Esophagus muscularis mucosa (tissue), 4 donors: ENCODE measurements at regions not wholly inside any gene's neighbourhood (a gene's known extent, or its start where the extent isn't known, plus 50 kb on each side); places are given as distances from the start of the nearest gene placed in this dataset.

Experiments used
- DNase-seq: peaks from one replicate; pipeline ENCODE4 v3.0.0-alpha.2; 2017; ENCODE audit errors: extremely low spot score
- H3K27ac ChIP-seq, 4 donors: fragments of 200-600 bp; sonication (generic); replicated peaks in 1 of 4; 1 replicate in 3 of 4; 2 replicates in 1 of 4; pipeline ENCODE4 v1.5.1; 2016 to 2019; ENCODE audit warnings: mild to moderate bottlenecking in 1 of 4
- H3K27me3 ChIP-seq, 4 donors: fragments of 200-600 bp; sonication (generic); one replicate each; pipeline versions ENCODE4 v1.5.1 to v1.6.0; 2016 to 2019
- H3K36me3 ChIP-seq, 4 donors: fragments of 200-600 bp; sonication (generic); one replicate each; pipeline ENCODE4 v1.5.1; 2016 to 2019
- H3K4me1 ChIP-seq, 4 donors: fragments of 200-600 bp; sonication (generic); one replicate each; pipeline ENCODE4 v1.5.1; 2016 to 2019
- H3K4me3 ChIP-seq, 4 donors: fragments of 200-600 bp; sonication (generic); 1 replicate in 2 of 4; 2 replicates in 2 of 4; pipeline ENCODE4 v1.5.1; 2016 to 2019; ENCODE audit warnings: mild to moderate bottlenecking in 4 of 4, moderate library complexity in 1 of 4
- H3K9me3 ChIP-seq, 4 donors: fragments of 200-600 bp; sonication (generic); 1 replicate in 3 of 4; 2 replicates in 1 of 4; pipeline ENCODE4 v1.5.1; 2016 to 2019
- CTCF ChIP-seq, 3 experiments: fragments of 200-600 bp in 2 of 3; fragments of 450-650 bp in 1 of 3; sonication (generic) in 2 of 3; IDR thresholded peaks; one replicate each; pipeline ENCODE4 v1.5.1; 2017 to 2019; ENCODE audit warnings: antibody characterized with exemption in 3 of 3, mild to moderate bottlenecking in 2 of 3, moderate library complexity in 1 of 3
- EP300 ChIP-seq: sonication (generic); formaldehyde crosslinking; IDR thresholded peaks from one replicate; pipeline ENCODE4 v1.6.1; 2017; ENCODE audit warnings: antibody characterized with exemption
- POLR2A ChIP-seq: fragments of 450-650 bp; IDR thresholded peaks from one replicate; pipeline ENCODE4 v1.6.1; 2017; ENCODE audit warnings: antibody characterized with exemption, moderate library complexity, mild to moderate bottlenecking, low read depth
- POLR2AphosphoS5 ChIP-seq, 2 donors: sonication (generic); formaldehyde crosslinking; IDR thresholded peaks; one replicate each; pipeline ENCODE4 v1.6.1; 2017; ENCODE audit warnings: antibody characterized with exemption in 2 of 2
- WGBS: methylation state at CpG from one replicate; pipeline ENCODE4 v1.1.5; 2018; 5-methylcytosine and 5-hydroxymethylcytosine counted together
- intact Hi-C: fragments of 100-400 bp; cut with DNase I; formaldehyde crosslinking; loops from one replicate; pipeline ENCODE4 v1.15.1; 2023

GRCh38 chr2:126507425-126507911 lies 148.5 kb upstream of the GYPC start:
- H3K27ac ChIP-seq: no peak overlapping the region
- TF ChIP-seq POLR2AphosphoS5 (IDR thresholded peaks at IDR 0.05) (no peak), EP300 (no peak), CTCF (IDR thresholded peaks at IDR 0.05) (no peak), POLR2A (no peak)
- no peaks in the 10 kb centered on the region for H3K36me3 ChIP-seq
- peaks cover 0 to 3% (median 0%) of the 10 kb centered on the region in 4 donors for H3K4me1 ChIP-seq
- H3K9me3 ChIP-seq: no peaks in the 10 kb centered on the region
- DNase-seq: no peak
- no peaks in the 10 kb centered on the region for H3K27me3 ChIP-seq
- WGBS: 82% methylated on average over 5 of the region's 5 CpGs
- intact Hi-C loops: no loop called here
- H3K4me3 ChIP-seq: no peak overlapping the region

- Histone ChIP-seq H3K4me3 (no peak overlapping the region), H3K4me1 (peaks cover 0 to 3% (median 0%) of the 10 kb centered on the region in 4 donors), H3K27ac (no peak overlapping the region), H3K9me3 (no peaks in the 10 kb centered on the region), H3K36me3 (no peaks in the 10 kb centered on the region), H3K27me3 (no peaks in the 10 kb centered on the region)
- DNase-seq: no peak
- TF ChIP-seq EP300: no peak
- TF ChIP-seq POLR2A: no peak
- TF ChIP-seq CTCF (IDR thresholded peaks at IDR 0.05): no peak
- TF ChIP-seq POLR2AphosphoS5 (IDR thresholded peaks at IDR 0.05): no peak
- 16% methylated on average over 1 of the region's 1 CpG for WGBS
- intact Hi-C loops: no loop called here
Observed at GRCh38 chr2:126510356-126510755, 145.6 kb upstream of the GYPC start.

- H3K27ac ChIP-seq: no peak overlapping the region
- H3K4me1 ChIP-seq: peaks cover 0 to 3% (median 0%) of the 10 kb centered on the region in 4 donors
- TF ChIP-seq EP300: no peak
- TF ChIP-seq POLR2A: no peak
- TF ChIP-seq CTCF (IDR thresholded peaks at IDR 0.05): no peak
- no peak for TF ChIP-seq POLR2AphosphoS5 (IDR thresholded peaks at IDR 0.05)
- DNase-seq: no peak
- no peaks in the 10 kb centered on the region for H3K36me3 ChIP-seq
- no peaks in the 10 kb centered on the region for H3K9me3 ChIP-seq
- intact Hi-C loops: no loop called here
- H3K27me3 ChIP-seq: no peaks in the 10 kb centered on the region
- H3K4me3 ChIP-seq: no peak overlapping the region
- WGBS: 94% methylated on average over 7 of the region's 7 CpGs
Observed at GRCh38 chr2:126510960-126511359, 145.0 kb upstream of the GYPC start.

GRCh38 chr2:126512026-126512425 lies 143.9 kb upstream of the GYPC start:
- Histone ChIP-seq H3K27ac (no peak overlapping the region), H3K4me3 (no peak overlapping the region), H3K27me3 (no peaks in the 10 kb centered on the region), H3K36me3 (no peaks in the 10 kb centered on the region), H3K9me3 (no peaks in the 10 kb centered on the region), H3K4me1 (peaks cover 0 to 1% (median 0%) of the 10 kb centered on the region in 4 donors)
- WGBS: 93% methylated on average over 6 of the region's 6 CpGs
- TF ChIP-seq CTCF (IDR thresholded peaks at IDR 0.05) (no peak), EP300 (no peak), POLR2A (no peak), POLR2AphosphoS5 (IDR thresholded peaks at IDR 0.05) (no peak)
- intact Hi-C loops: no loop called here
- no peak for DNase-seq

- Histone ChIP-seq H3K9me3 (no peaks in the 10 kb centered on the region), H3K27me3 (no peaks in the 10 kb centered on the region), H3K4me3 (no peak overlapping the region), H3K36me3 (no peaks in the 10 kb centered on the region), H3K27ac (no peak overlapping the region), H3K4me1 (no peaks in the 10 kb centered on the region)
- TF ChIP-seq CTCF (IDR thresholded peaks at IDR 0.05) (no peak), POLR2AphosphoS5 (IDR thresholded peaks at IDR 0.05) (no peak), EP300 (no peak), POLR2A (no peak)
- DNase-seq: no peak
- intact Hi-C loops: no loop called here
- WGBS: 92% methylated on average over 4 of the region's 4 CpGs
Observed at GRCh38 chr2:126513033-126513432, 142.9 kb upstream of the GYPC start.
